Lung (tissue), 11 donors: ENCODE measurements at regions not wholly inside any gene's neighbourhood (a gene's known extent, or its start where the extent isn't known, plus 50 kb on each side); places are given as distances from the start of the nearest gene placed in this dataset.

Source experiments
- ATAC-seq: fragments of 200-7000 bp; cut with Tn5 transposase; one replicate; pipeline ENCODE4 v1.9.1; 2020; ENCODE audit warnings: moderate number of reproducible peaks; ENCODE audit not compliant: insufficient read depth, low FRiP score
- DNase-seq, 3 donors: peaks; one replicate each; pipeline ENCODE4 v3.0.0-alpha.2; 2013 to 2017
- H3K27ac ChIP-seq, 2 donors: one replicate each; pipeline ENCODE4 v1.5.1; 2013; ENCODE audit warnings: mild to moderate bottlenecking in 2 of 2, moderate library complexity in 2 of 2, control low read depth in 1 of 2, inconsistent platforms in 1 of 2, low read depth in 1 of 2, low read length in 1 of 2
- H3K27me3 ChIP-seq, 3 donors: one replicate each; pipeline ENCODE4 v1.5.1; 2013; ENCODE audit warnings: low read length in 2 of 3; ENCODE audit not compliant: control insufficient read depth in 3 of 3, insufficient read depth in 3 of 3
- H3K36me3 ChIP-seq, 4 donors: one replicate each; pipeline ENCODE4 v1.5.1; 2013; ENCODE audit warnings: low read length in 4 of 4, mild to moderate bottlenecking in 1 of 4, moderate library complexity in 1 of 4; ENCODE audit not compliant: control insufficient read depth in 4 of 4, insufficient read depth in 4 of 4
- H3K4me1 ChIP-seq, 5 donors: one replicate each; pipeline ENCODE4 v1.5.1; 2013; ENCODE audit warnings: low read length in 5 of 5, mild to moderate bottlenecking in 2 of 5, moderate library complexity in 1 of 5; ENCODE audit not compliant: control insufficient read depth in 5 of 5, insufficient read depth in 5 of 5
- H3K4me3 ChIP-seq: one replicate; pipeline ENCODE4 v1.5.1; 2013; ENCODE audit warnings: mild to moderate bottlenecking, control low read depth, moderate library complexity
- H3K9ac ChIP-seq, 2 donors: one replicate each; pipeline ENCODE4 v1.5.1; 2013; ENCODE audit warnings: low read length in 2 of 2, control low read depth in 1 of 2; ENCODE audit not compliant: insufficient read depth in 1 of 2
- H3K9me3 ChIP-seq, 4 donors: one replicate each; pipeline ENCODE4 v1.5.1; 2013; ENCODE audit warnings: low read length in 3 of 4, mild to moderate bottlenecking in 1 of 4, moderate library complexity in 1 of 4; ENCODE audit not compliant: control insufficient read depth in 4 of 4, insufficient read depth in 3 of 4
- WGBS, 2 donors: extraction: QIAGEN DNeasy Blood & Tissue Kit; methylation state at CpG; one replicate each; pipeline ENCODE4 v1.1.7; 2013; 5-methylcytosine and 5-hydroxymethylcytosine counted together
- TF ChIP-seq, protein P1 (sequence below): IDR thresholded peaks from 2 replicates; pipeline ENCODE4 v1.5.1; 2012; ENCODE audit warnings: mild to moderate bottlenecking; ENCODE audit errors: control extremely low read depth, extremely low read depth
- donor health status: control.
- donor health status: control.
- donor health status: Bipolar disorder and iron deficiency.
- donor health status: healthy.
- donor health status: DM: yes; HTN: yes; CAD: no.

DNA sequence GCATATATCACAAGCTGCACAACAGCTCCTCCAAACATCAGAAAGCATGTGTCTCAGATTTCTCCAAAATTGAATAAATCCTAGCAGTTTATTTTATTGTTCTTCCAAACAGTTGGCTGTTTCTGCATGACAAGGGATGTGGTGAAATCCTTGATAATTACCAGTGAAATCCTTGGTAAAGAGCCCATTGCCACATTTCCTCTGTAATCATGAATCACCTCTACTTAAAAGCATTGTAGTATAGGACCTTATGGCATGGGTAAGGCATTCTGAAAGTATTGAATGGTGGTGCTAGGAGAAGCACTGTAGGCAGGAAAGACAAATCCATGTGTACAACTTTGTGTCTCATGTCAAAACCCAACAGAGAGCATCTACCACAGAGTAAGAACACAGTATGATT lies 135.8 kb upstream of the NDST3 start:
- Histone ChIP-seq H3K27ac (no peak overlapping the region), H3K27me3 (no peaks in the 10 kb centered on the region), H3K36me3 (no peaks in the 10 kb centered on the region), H3K4me1 (no peaks in the 10 kb centered on the region), H3K9me3 (no peaks in the 10 kb centered on the region), H3K9ac (no peak overlapping the region), H3K4me3 (no peak overlapping the region)
- ATAC-seq = no peak
- no peak for DNase-seq
- TF ChIP-seq, protein P1, sequence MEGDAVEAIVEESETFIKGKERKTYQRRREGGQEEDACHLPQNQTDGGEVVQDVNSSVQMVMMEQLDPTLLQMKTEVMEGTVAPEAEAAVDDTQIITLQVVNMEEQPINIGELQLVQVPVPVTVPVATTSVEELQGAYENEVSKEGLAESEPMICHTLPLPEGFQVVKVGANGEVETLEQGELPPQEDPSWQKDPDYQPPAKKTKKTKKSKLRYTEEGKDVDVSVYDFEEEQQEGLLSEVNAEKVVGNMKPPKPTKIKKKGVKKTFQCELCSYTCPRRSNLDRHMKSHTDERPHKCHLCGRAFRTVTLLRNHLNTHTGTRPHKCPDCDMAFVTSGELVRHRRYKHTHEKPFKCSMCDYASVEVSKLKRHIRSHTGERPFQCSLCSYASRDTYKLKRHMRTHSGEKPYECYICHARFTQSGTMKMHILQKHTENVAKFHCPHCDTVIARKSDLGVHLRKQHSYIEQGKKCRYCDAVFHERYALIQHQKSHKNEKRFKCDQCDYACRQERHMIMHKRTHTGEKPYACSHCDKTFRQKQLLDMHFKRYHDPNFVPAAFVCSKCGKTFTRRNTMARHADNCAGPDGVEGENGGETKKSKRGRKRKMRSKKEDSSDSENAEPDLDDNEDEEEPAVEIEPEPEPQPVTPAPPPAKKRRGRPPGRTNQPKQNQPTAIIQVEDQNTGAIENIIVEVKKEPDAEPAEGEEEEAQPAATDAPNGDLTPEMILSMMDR = no peak

DNA sequence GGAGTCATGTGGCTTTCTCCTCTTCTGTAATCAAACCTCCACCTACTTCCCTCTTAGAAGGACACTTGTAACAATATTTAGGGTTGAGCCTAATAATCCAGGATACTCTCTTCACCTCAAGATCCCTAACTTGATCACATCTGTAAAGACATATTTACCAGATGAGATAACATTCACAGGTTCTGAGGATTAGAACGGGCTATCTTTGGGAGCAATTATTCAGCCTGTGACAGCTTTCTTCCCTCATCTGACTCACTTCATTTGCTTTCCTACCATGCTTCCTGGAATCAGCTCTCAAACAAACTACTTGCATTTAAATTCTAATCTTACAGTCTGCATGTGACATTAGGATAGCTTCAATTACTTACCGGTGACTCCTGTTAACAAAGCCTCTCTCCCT lies 133.5 kb upstream of the NDST3 start:
- no peak overlapping the region for H3K9ac ChIP-seq
- TF ChIP-seq, protein P1 = no peak
- ATAC-seq = no peak
- H3K4me1 ChIP-seq = no peaks in the 10 kb centered on the region
- WGBS, 2 donors = 22 to 32% methylated on average over 2 of the region's 2 CpGs
- no peak for DNase-seq
- H3K9me3 ChIP-seq = no peaks in the 10 kb centered on the region
- no peak overlapping the region for H3K27ac ChIP-seq
- H3K4me3 ChIP-seq = no peak overlapping the region
- H3K27me3 ChIP-seq = no peaks in the 10 kb centered on the region
- H3K36me3 ChIP-seq = no peaks in the 10 kb centered on the region

DNA sequence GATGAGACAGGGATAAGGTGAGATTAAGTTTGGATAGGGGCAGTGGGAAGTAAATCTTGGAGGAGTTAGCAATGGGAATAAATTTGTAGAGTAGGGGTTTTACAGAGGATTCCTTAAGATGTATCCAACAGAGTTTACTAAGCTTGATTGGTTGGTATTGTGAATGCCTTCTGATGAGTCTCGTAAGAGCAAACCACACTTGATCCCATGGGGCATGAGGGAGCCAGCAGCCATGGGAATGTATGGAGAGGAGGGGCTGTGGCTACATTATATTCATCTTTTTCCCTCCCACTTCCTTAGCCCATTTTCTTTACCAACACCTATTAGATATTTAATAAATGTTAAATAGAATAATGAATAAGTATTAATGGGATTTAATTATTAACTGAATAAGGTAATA lies 126.6 kb upstream of the NDST3 start:
- TF ChIP-seq, protein P1 = no peak
- H3K27me3 ChIP-seq = no peaks in the 10 kb centered on the region
- DNase-seq (no peak), ATAC-seq (no peak)
- H3K4me1 ChIP-seq = no peaks in the 10 kb centered on the region
- H3K9me3 ChIP-seq = no peaks in the 10 kb centered on the region
- H3K4me3 ChIP-seq = no peak overlapping the region
- WGBS, 2 donors = 88 to 90% methylated on average over 1 of the region's 1 CpG
- H3K27ac ChIP-seq = no peak overlapping the region
- H3K36me3 ChIP-seq = no peaks in the 10 kb centered on the region
- H3K9ac ChIP-seq = no peak overlapping the region

DNA sequence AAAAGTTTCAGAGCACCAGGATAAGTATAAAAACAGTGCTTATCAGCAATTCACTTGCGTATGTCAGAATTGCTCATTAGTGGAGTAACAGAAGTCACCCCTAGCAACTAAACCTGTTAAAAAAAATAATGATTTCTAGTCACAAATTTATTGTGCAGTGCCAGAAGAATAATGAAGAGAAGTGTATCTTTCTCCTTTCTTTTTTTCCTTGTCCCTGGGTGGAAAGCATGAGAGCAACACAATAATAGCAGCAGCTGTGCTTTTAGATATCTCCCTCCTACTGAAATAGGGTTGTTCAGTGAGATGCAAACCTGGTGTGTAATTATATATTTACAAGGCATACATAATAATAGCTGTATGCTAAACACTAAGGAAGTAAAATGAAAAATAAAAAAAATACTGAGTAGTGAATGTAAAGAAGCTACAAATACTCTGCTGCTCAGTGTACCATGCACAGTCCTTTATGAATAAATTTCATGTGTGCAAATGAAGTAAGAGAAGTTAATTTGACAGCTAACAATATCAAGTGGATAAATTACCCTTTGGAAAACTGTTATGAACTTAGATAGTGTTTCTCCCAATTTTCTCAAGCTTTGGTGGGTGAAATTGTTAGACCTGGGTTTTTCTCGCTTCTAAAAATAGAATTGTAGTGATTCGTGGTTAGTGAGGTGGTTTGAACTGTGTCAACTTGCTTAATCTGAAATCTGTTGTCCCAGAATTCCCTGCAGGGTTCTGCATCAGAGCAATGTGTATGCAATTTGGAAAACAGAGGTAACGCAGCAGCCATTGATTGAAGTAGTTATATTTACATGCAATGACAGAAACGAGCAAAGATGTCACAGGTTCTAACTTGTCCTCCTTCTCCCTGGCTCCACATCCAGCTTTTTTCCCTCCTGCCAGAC lies 125.7 kb upstream of the NDST3 start:
- Histone ChIP-seq H3K9ac (no peak overlapping the region), H3K9me3 (no peaks in the 10 kb centered on the region), H3K4me3 (no peak overlapping the region), H3K4me1 (no peaks in the 10 kb centered on the region), H3K27ac (no peak overlapping the region), H3K36me3 (no peaks in the 10 kb centered on the region), H3K27me3 (no peaks in the 10 kb centered on the region)
- ATAC-seq = no peak
- 51 to 68% methylated on average over 5 of the region's 5 CpGs for WGBS, 2 donors
- TF ChIP-seq, protein P1 = no peak
- no peak for DNase-seq
